Endothelial cell of umbilical vein (primary cell): ENCODE measurements at regions not wholly inside any gene's neighbourhood (a gene's known extent, or its start where the extent isn't known, plus 50 kb on each side); places are given as distances from the start of the nearest gene placed in this dataset.

ENCODE experiments used
- BruUV-seq: library from RNA; stranded (reverse); fragments of 400-500 nt; replicated peaks from 2 replicates; lab custom pipeline; 2021; lab: Mats Ljungman, UMichigan
- CTCF ChIA-PET: fragments of 300-600, 350-600 bp; sonication (Branson Sonifier 250); formaldehyde crosslinking; loops from one replicate; lab custom pipeline; 2021; ENCODE audit warnings: antibody characterized with exemption, inconsistent platforms; lab: Charles Lee
- POLR2A ChIA-PET: fragments of 300-600, 350-600 bp; sonication (Branson Sonifier 250); formaldehyde crosslinking; loops from one replicate; lab custom pipeline; 2021; ENCODE audit warnings: antibody characterized with exemption, inconsistent platforms; lab: Charles Lee
- DNase-seq: peaks from one replicate; pipeline ENCODE4 v3.0.0-alpha.2; 2011; ENCODE audit warnings: low read depth, low spot score
- FAIRE-seq: peaks from 2 replicates; lab custom pipeline; 2011; peaks lifted over from hg19 to GRCh38; lab: Jason Lieb, UNC
- H2AFZ ChIP-seq: 2 replicates; pipeline ENCODE4 v1.6.0; 2012; ENCODE audit warnings: low read depth, low read length, control low read depth, inconsistent platforms
- H3K27ac ChIP-seq: 2 replicates; pipeline ENCODE4 v1.5.1; 2011; ENCODE audit warnings: low read depth, mild to moderate bottlenecking, control low read depth, low read length, moderate library complexity; ENCODE audit not compliant: insufficient read depth
- H3K27me3 ChIP-seq, 2 experiments: 2 replicates each; pipeline versions ENCODE4 v1.6.0 to v1.6.1; 2011; ENCODE audit warnings: low read length in 2 of 2, mixed read lengths in 1 of 2; ENCODE audit not compliant: control insufficient read depth in 2 of 2, insufficient read depth in 2 of 2
- H3K36me3 ChIP-seq, 2 experiments: 2 replicates in 1 of 2; 3 replicates in 1 of 2; pipeline ENCODE4 v1.5.1; 2011; ENCODE audit warnings: low read length in 2 of 2, mild to moderate bottlenecking in 1 of 2, moderate library complexity in 1 of 2; ENCODE audit not compliant: control insufficient read depth in 2 of 2, insufficient read depth in 2 of 2; ENCODE audit errors: extremely low read depth in 1 of 2
- H3K4me1 ChIP-seq: 3 replicates; pipeline ENCODE4 v1.5.1; 2011; ENCODE audit warnings: mild to moderate bottlenecking, low read length; ENCODE audit not compliant: control insufficient read depth, insufficient read depth; ENCODE audit errors: extremely low read depth
- H3K4me2 ChIP-seq: 2 replicates; pipeline ENCODE4 v1.6.1; 2011; ENCODE audit warnings: low read length, control low read depth, mixed read lengths; ENCODE audit not compliant: insufficient read depth
- H3K4me3 ChIP-seq, 3 experiments: fragments of 200-600 bp in 1 of 3; sonication (generic), shearing (Covaris generic) in 1 of 3; replicated peaks in 1 of 3; 2 replicates each; pipeline ENCODE4 v1.5.1; 2011 to 2016; ENCODE audit warnings: control low read depth in 3 of 3, low read length in 3 of 3, mild to moderate bottlenecking in 2 of 3, inconsistent platforms in 1 of 3, low read depth in 1 of 3, moderate library complexity in 1 of 3; ENCODE audit not compliant: insufficient read depth in 1 of 3
- H3K79me2 ChIP-seq: 2 replicates; pipeline ENCODE4 v1.6.0; 2012; ENCODE audit warnings: low read length, inconsistent platforms; ENCODE audit not compliant: control insufficient read depth, insufficient read depth
- H3K9ac ChIP-seq: replicated peaks from 2 replicates; pipeline ENCODE3; 2011; ENCODE audit warnings: low read length, control low read depth; ENCODE audit not compliant: insufficient read depth; ENCODE audit errors: extremely low read depth
- H3K9me1 ChIP-seq: replicated peaks from 3 replicates; pipeline ENCODE4 v1.6.0; 2011; ENCODE audit warnings: mild to moderate bottlenecking, low read length; ENCODE audit not compliant: control insufficient read depth, insufficient read depth; ENCODE audit errors: extremely low read depth
- H3K9me3 ChIP-seq: replicated peaks from 2 replicates; pipeline ENCODE4 v1.5.1; 2012; ENCODE audit warnings: low read length, inconsistent platforms; ENCODE audit not compliant: control insufficient read depth, insufficient read depth
- H4K20me1 ChIP-seq: replicated peaks from 2 replicates; pipeline ENCODE3; 2011; ENCODE audit warnings: mild to moderate bottlenecking, low read length; ENCODE audit not compliant: control insufficient read depth, insufficient read depth; ENCODE audit errors: extremely low read depth
- EZH2 ChIP-seq: IDR thresholded peaks from 2 replicates; pipeline ENCODE4 v1.6.1; 2012; ENCODE audit warnings: borderline replicate concordance, low read depth, mild to moderate bottlenecking, moderate library complexity, low read length, inconsistent platforms; ENCODE audit not compliant: severe bottlenecking
- FOS ChIP-seq: IDR thresholded peaks from 2 replicates; pipeline ENCODE4 v1.6.1; 2011; ENCODE audit warnings: mild to moderate bottlenecking, low read length, moderate library complexity, borderline replicate concordance; ENCODE audit not compliant: insufficient read depth
- GATA2 ChIP-seq: IDR thresholded peaks from 2 replicates; pipeline ENCODE4 v1.7.0; 2011; ENCODE audit warnings: low read depth, mild to moderate bottlenecking, moderate library complexity, mixed read lengths, low read length; ENCODE audit not compliant: insufficient read length, insufficient read depth
- JUN ChIP-seq: IDR thresholded peaks from 2 replicates; pipeline ENCODE4 v1.6.1; 2011; ENCODE audit warnings: borderline replicate concordance, low read depth; ENCODE audit not compliant: insufficient read length, insufficient read depth
- MYC ChIP-seq: IDR thresholded peaks from one replicate; pipeline ENCODE4 v1.6.1; 2011; ENCODE audit warnings: mild to moderate bottlenecking, low read depth, low read length
- POLR2A ChIP-seq: IDR thresholded peaks from 2 replicates; pipeline ENCODE4 v1.6.1; 2012; ENCODE audit warnings: low read depth, mild to moderate bottlenecking, control low read depth, low read length
- POLR2AphosphoS5 ChIP-seq: IDR thresholded peaks from 2 replicates; pipeline ENCODE4 v1.6.1; 2012; ENCODE audit warnings: low read depth, mild to moderate bottlenecking, control low read depth, low read length, moderate library complexity; ENCODE audit not compliant: insufficient read depth
- dilution Hi-C: fragments of 300-500 bp; cut with MboI; formaldehyde crosslinking; loops from one replicate; pipeline ENCODE4 v1.15.0; 2019; ENCODE audit warnings: low sequenced_read_pairs; ENCODE audit not compliant: extremely low pct_ligation_motif_present
- intact Hi-C: fragments of 100-400 bp; cut with micrococcal nuclease; formaldehyde crosslinking; loops from one replicate; pipeline ENCODE4 v1.10.0; 2022
- TF ChIP-seq, protein P1 (sequence below): IDR thresholded peaks from 2 replicates; pipeline ENCODE4 v1.6.1; 2011; ENCODE audit not compliant: insufficient read depth, insufficient read length
- TF ChIP-seq, protein P2 (sequence below), 2 donors: IDR thresholded peaks; 1 replicate in 1 of 2; 2 replicates in 1 of 2; pipeline ENCODE4 v1.5.1; 2011; ENCODE audit warnings: low read length in 2 of 2, mild to moderate bottlenecking in 2 of 2, moderate library complexity in 2 of 2, control low read depth in 1 of 2, inconsistent platforms in 1 of 2, low read depth in 1 of 2; ENCODE audit not compliant: insufficient read depth in 1 of 2; ENCODE audit errors: extremely low read depth in 1 of 2

DNA sequence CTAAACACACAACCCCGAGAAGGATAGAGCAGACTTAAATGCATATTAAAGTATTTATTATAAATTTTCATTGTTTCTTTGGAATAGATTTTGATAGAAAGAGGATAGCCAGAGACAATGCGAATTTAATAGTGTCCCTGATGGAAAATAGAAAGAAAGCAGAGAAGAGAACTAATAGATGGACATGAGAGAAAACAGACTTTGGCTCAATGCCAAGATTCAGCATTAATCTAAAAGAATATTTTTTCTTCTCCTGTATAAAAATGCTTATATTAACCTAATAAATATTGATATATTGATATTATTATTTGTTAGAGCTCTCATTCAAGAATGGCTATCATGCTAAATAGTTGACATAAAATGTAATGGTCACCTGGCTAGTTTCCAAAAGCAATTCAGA is 173.4 kb downstream of the KIF2B start:
- H3K4me2 ChIP-seq: no peak overlapping the region
- H3K79me2 ChIP-seq: no peaks in the 10 kb centered on the region
- peaks cover 6% of the 10 kb centered on the region for H3K9me3 ChIP-seq
- dilution Hi-C loops (no loop called here), intact Hi-C loops (no loop called here)
- DNase-seq (no peak), FAIRE-seq (no peak)
- no peak overlapping the region for H3K27ac ChIP-seq
- no peak overlapping the region for H3K9ac ChIP-seq
- H3K9me1 ChIP-seq: no peaks in the 10 kb centered on the region
- H3K4me3 ChIP-seq: no peak overlapping the region
- POLR2A ChIA-PET: no interaction called here
- no peaks in the 10 kb centered on the region for H3K27me3 ChIP-seq
- H3K36me3 ChIP-seq: no peaks in the 10 kb centered on the region
- TF ChIP-seq EZH2 (no peak), POLR2A (no peak), JUN (no peak), MYC (no peak), FOS (no peak), POLR2AphosphoS5 (no peak), GATA2 (no peak)
- TF ChIP-seq, protein P1, sequence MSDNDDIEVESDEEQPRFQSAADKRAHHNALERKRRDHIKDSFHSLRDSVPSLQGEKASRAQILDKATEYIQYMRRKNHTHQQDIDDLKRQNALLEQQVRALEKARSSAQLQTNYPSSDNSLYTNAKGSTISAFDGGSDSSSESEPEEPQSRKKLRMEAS: no peak
- TF ChIP-seq, protein P2, sequence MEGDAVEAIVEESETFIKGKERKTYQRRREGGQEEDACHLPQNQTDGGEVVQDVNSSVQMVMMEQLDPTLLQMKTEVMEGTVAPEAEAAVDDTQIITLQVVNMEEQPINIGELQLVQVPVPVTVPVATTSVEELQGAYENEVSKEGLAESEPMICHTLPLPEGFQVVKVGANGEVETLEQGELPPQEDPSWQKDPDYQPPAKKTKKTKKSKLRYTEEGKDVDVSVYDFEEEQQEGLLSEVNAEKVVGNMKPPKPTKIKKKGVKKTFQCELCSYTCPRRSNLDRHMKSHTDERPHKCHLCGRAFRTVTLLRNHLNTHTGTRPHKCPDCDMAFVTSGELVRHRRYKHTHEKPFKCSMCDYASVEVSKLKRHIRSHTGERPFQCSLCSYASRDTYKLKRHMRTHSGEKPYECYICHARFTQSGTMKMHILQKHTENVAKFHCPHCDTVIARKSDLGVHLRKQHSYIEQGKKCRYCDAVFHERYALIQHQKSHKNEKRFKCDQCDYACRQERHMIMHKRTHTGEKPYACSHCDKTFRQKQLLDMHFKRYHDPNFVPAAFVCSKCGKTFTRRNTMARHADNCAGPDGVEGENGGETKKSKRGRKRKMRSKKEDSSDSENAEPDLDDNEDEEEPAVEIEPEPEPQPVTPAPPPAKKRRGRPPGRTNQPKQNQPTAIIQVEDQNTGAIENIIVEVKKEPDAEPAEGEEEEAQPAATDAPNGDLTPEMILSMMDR (IDR thresholded peaks at IDR 0.05; ENCODE audit: extremely low read depth in 1 of 2, insufficient read depth in 1 of 2, low read depth in 1 of 2, low read length in 2 of 2): no peak
- no peaks in the 10 kb centered on the region for H3K4me1 ChIP-seq
- no peak overlapping the region for H2AFZ ChIP-seq
- BruUV-seq: no TSS peak
- CTCF ChIA-PET: no interaction called here
- H4K20me1 ChIP-seq: no peaks in the 10 kb centered on the region
